GM19351 (cell line): ENCODE measurements at regions not wholly inside any gene's neighbourhood (a gene's known extent, or its start where the extent isn't known, plus 50 kb on each side); places are given as distances from the start of the nearest gene placed in this dataset.

Source experiments
- ATAC-seq: cut with Tn5 transposase; IDR thresholded peaks from one replicate; pipeline ENCODE4 v1.9.1; 2021; ENCODE audit warnings: mild to moderate bottlenecking, moderate library complexity; ENCODE audit not compliant: unreplicated experiment

DNA sequence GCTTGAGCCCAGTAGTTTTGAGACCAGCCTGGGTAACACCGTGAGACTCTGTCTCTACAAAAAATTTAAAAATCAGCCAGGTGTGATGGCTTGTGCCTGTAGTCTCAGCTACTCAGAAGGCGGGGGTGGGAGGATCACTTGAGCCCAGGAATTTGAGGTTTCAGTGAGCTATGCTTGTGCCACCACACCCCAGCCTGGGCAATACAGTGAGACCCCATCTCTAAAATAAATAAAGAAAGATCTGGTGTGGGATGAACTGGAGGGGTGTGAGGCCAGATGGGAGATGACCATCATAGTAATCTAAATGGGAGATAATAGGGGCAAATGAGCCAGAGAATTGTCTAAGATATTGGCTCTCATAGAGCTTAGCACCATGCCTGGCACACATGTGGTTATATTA lies 60.1 kb upstream of the TRABD2B start:
- no peak for ATAC-seq

DNA sequence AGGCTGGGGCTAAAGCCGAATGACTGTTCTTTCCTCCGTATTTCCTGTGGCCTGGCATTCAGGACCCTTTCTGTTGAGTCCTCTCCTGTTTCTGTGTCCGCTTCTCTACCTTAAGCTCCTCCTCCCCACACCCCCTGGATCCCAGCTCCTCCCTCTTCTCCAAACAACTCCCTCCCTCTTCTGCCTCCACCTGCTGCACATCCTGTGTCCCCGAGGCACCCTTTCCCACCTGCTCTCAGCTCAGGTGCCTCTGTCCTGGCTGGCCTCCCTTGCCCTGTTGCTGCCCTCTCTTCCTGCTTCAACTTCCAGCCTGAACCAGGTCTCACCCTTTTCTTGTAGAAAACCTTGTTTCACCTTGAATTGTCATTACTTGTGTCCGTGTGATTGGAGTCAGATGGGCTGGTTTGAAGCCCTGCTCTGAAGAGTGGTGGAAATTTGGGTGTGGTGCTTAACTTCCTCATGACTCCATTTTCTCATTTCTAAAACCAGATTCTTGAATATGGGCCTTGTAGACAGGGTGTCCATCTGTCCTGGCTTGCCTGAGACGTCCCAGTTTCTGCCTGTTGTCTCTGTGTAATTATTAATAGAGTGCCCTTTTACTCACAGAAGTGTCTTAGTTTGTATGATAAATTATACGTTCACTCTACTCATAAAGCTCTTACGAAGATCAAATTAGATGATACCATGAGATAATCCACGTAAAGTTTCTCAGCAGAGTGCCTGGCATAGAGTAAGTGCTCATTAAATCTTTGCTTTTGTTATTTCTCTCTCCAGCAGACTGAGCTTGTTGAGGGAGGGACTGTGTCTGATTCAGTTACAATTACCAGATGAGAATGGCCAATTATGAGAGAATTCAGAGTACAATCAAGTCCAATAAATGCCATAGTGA lies 58.9 kb upstream of the TRABD2B start:
- ATAC-seq = no peak

DNA sequence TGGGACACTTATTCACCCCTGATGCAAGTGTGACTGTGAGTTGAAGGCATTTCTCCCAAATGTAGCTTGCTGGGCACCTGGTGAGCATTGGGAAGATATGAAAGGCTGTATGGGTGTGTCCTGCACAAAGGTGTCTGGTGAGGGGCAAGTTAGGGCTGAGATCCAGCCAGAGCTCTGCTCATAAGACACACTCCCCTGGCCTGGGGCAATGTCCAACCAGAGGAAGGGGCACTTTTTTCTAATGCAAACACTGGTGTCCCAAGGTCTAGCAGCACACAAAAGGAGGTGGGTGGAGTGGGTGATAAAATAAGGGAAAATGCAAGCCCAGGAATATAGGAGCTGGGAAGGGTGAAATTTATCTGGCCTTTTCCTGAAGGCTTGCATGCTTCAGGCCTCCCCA lies 57.0 kb upstream of the TRABD2B start:
- ATAC-seq = no peak

DNA sequence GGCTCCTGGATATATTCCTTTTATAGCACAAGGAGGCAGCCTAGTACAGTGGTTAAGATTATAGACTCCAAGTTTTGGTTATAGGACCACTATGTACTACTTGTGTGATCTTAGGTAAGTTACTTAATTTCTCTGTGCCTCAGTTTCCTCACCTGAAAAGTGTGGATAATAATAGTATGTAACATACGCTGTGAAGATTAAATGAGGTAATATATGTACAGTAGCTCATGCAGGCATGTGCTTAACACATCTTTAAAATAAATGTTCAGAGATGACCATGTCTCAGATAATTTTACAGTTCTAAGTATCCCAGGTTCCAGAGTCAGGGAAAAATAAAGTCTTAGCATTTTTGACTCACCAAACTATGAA lies 55.7 kb upstream of the TRABD2B start:
- no peak for ATAC-seq

DNA sequence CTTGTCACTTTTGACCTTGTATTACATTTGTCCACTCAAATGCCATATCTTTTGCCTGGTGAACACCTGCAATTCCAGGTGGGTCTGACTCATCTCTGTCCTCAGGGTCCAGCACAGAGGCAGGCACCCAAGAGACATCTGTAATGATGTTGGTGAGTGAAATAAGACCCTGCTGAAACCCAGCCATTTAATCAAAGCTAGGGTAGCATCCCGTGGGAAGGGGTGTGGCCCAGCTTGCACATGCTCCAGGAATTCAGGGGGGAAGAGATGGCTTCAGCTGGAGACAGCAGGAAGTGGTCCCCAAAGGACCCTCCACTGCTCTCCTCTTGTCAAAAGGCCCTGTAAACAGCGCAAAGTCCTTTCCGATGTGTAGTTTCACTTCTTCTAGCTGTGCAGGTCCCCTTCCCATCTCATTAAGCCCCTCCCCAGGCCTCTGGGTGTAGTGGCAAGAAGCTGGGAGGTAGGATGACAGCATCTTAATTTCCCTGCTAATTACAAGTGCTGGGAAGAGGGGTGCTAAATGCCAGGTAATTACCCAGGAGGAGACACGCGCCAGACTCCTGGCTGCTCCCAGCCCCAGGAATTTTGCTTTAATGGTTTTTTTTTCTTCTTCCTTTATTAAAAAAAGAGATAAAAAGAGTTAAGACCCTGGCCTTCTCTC lies 54.4 kb upstream of the TRABD2B start:
- ATAC-seq = no peak

DNA sequence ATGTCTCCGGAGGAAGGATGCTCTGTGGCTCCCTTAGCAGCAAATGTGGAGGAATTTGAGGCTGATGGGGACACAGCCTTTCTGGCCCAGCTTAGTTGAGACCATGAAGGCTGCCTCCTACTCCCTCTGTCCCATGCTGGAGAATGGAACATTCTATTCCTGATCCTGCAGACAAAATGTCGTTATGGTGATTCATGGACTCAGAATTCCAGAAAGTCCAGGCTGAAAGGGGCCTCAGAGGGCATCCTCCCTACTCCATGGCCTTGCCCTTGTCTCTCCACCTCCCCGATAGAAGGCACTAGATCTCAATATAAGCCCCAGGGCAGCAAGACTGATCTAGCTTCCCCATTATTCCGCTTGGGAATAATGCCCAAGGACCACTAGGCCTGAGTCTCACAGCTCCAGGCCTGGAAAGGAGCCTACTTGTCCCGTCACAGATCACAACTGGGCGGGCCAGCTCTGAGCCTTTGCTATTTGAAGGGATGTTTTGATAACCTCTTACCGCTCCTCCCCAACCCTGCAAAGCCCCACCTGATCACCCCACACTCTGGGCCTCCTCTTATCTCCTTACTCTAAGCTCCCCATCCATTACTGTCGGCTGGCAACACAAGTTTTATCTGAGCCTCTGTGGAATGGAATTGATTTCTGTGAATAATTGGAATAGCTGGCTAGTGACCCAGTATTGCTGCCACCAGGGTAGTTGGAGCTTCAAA lies 52.8 kb upstream of the TRABD2B start:
- ATAC-seq = no peak

DNA sequence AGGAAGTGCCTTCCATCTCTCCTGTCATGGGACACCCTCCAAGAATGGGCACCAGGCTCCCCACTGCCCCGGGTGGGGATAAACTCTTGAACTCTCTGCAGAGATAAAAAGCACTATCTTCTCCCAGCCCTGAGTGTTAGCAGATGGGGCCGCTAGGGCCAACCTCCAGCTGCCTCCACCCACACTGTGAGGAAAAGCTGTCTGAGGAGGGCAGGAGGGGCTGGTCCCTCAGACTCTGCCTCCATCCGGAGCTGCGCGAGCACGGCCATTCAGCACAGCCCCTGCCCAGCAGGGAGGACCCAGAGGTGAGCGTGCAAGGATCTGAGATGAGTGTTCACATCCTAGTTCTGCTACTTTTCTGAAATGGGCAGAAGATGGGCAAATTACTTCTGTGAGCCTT lies 51.8 kb upstream of the TRABD2B start:
- no peak for ATAC-seq

DNA sequence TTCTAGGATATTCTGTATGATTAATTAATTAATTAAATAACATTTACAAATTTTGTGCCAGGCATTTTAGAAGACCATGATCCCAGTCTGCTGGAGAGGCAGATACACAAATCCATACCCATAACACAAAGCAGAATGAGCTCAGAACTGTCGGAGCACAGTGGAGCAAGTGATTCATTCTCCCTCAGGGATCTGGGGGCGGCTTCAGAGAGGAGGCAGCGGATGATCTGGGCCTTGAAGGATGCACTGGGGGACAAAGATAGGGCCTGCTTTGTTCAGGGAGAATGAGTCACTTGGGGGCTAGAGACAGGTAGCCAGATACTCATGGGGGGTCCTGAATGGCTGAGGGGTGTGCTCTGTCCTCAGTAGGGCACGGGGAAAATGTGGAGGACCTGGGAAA lies 50.9 kb upstream of the TRABD2B start:
- no peak for ATAC-seq

DNA sequence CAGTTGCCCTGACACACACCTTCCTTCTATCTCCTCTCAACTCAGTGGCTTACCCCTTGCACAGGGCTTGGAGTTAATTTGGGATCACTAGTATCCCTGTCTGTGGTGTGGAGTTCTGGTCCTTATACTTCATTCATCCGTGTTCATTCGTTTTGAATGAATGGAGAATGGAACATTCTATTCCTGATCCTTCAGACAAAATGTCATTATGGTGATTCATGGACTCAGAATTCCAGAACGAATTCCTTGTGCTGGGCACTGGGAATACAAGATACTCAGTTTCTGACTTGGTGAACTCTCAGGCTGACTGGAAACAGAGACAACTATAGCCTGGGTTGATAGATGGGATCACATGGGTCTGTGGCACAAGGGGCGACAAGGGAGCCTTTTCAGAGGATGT lies 49.9 kb upstream of the TRABD2B start:
- no peak for ATAC-seq
